Panc1 (cell line): ENCODE measurements at regions not wholly inside any gene's neighbourhood (a gene's known extent, or its start where the extent isn't known, plus 50 kb on each side); places are given as distances from the start of the nearest gene placed in this dataset.

Experiments used
- POLR2AphosphoS5 ChIP-seq: IDR thresholded peaks from 2 replicates; pipeline ENCODE4 v1.6.1; 2012; ENCODE audit warnings: mild to moderate bottlenecking, low read depth, low read length, moderate library complexity
- SIN3A ChIP-seq: IDR thresholded peaks from 2 replicates; pipeline ENCODE4 v1.6.1; 2012; ENCODE audit warnings: low read depth, mild to moderate bottlenecking, low read length, moderate library complexity, borderline replicate concordance; ENCODE audit not compliant: insufficient read depth
- TCF7L2 ChIP-seq: IDR thresholded peaks from 2 replicates; pipeline ENCODE4 v1.6.1; 2011; ENCODE audit warnings: mild to moderate bottlenecking, low read depth, low read length, inconsistent platforms
- TF ChIP-seq, protein P1 (sequence below): fragments of 450-650 bp; IDR thresholded peaks from 2 replicates; pipeline ENCODE4 v1.5.1; 2017; ENCODE audit warnings: mild to moderate bottlenecking
- TF ChIP-seq, protein P2 (sequence below), 2 experiments: IDR thresholded peaks; 2 replicates each; pipeline ENCODE4 v1.6.1; 2011 to 2012; ENCODE audit warnings: low read depth in 2 of 2, control low read depth in 1 of 2, low read length in 1 of 2, mild to moderate bottlenecking in 1 of 2, moderate library complexity in 1 of 2; ENCODE audit not compliant: insufficient read depth in 1 of 2

DNA sequence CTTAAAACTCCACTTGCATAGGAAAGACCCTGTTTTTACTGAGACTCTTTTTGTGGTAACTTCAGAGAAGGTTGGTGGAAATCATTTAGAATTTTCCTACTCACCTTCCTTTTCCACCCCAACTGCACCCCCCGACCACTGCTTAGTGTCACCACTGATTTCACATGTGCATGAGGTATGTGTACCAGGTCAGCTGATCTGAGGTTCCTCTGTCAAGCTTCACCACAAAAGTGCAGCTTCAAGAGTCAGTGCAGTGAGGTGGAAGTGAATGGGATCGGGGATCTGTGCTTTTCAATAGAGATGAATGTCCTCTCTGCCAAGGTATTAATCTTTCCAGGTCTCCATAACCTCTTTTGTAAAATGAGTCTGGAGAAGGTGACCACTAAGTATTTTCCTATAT, 260.5 kb upstream of the WWC1 start:
- TF ChIP-seq SIN3A = no peak
- TF ChIP-seq, protein P1, sequence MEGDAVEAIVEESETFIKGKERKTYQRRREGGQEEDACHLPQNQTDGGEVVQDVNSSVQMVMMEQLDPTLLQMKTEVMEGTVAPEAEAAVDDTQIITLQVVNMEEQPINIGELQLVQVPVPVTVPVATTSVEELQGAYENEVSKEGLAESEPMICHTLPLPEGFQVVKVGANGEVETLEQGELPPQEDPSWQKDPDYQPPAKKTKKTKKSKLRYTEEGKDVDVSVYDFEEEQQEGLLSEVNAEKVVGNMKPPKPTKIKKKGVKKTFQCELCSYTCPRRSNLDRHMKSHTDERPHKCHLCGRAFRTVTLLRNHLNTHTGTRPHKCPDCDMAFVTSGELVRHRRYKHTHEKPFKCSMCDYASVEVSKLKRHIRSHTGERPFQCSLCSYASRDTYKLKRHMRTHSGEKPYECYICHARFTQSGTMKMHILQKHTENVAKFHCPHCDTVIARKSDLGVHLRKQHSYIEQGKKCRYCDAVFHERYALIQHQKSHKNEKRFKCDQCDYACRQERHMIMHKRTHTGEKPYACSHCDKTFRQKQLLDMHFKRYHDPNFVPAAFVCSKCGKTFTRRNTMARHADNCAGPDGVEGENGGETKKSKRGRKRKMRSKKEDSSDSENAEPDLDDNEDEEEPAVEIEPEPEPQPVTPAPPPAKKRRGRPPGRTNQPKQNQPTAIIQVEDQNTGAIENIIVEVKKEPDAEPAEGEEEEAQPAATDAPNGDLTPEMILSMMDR = no peak
- TF ChIP-seq TCF7L2 = no peak
- TF ChIP-seq, protein P2, sequence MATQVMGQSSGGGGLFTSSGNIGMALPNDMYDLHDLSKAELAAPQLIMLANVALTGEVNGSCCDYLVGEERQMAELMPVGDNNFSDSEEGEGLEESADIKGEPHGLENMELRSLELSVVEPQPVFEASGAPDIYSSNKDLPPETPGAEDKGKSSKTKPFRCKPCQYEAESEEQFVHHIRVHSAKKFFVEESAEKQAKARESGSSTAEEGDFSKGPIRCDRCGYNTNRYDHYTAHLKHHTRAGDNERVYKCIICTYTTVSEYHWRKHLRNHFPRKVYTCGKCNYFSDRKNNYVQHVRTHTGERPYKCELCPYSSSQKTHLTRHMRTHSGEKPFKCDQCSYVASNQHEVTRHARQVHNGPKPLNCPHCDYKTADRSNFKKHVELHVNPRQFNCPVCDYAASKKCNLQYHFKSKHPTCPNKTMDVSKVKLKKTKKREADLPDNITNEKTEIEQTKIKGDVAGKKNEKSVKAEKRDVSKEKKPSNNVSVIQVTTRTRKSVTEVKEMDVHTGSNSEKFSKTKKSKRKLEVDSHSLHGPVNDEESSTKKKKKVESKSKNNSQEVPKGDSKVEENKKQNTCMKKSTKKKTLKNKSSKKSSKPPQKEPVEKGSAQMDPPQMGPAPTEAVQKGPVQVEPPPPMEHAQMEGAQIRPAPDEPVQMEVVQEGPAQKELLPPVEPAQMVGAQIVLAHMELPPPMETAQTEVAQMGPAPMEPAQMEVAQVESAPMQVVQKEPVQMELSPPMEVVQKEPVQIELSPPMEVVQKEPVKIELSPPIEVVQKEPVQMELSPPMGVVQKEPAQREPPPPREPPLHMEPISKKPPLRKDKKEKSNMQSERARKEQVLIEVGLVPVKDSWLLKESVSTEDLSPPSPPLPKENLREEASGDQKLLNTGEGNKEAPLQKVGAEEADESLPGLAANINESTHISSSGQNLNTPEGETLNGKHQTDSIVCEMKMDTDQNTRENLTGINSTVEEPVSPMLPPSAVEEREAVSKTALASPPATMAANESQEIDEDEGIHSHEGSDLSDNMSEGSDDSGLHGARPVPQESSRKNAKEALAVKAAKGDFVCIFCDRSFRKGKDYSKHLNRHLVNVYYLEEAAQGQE (IDR thresholded peaks at IDR 0.05; ENCODE audit: insufficient read depth in 1 of 2, low read depth in 2 of 2, low read length in 1 of 2) = no peak
- no peak for TF ChIP-seq POLR2AphosphoS5
